HG02588 (cell line): ENCODE measurements at regions not wholly inside any gene's neighbourhood (a gene's known extent, or its start where the extent isn't known, plus 50 kb on each side); places are given as distances from the start of the nearest gene placed in this dataset.

Experiments used
- ATAC-seq: cut with Tn5 transposase; IDR thresholded peaks from one replicate; pipeline ENCODE4 v1.9.1; 2021; ENCODE audit warnings: mild to moderate bottlenecking, moderate library complexity; ENCODE audit not compliant: unreplicated experiment

DNA sequence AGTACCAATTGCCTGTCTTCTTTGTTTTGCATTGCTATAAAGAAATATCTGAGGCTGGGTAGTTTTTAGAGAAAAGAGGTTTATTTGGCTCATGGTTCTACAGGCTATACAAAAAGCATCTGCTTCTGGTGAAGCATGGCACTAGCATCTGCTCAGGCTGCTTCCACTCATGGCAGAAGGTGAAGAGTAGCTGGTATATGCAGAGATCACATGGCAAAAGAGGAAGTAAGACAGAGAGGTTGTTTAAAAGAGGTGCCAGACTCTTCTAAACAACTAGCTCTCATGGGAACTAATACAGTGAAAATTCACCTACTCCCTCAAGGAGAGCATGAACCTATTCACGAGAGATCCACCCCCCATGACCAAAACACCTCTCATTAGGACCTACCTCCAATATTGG lies 56.7 kb upstream of the GUCA2B start:
- ATAC-seq, result no peak

- ATAC-seq, result no peak
These were observed 64.0 kb upstream of the GUCA2B start for GRCh38 chr1:42089246-42089645.

DNA sequence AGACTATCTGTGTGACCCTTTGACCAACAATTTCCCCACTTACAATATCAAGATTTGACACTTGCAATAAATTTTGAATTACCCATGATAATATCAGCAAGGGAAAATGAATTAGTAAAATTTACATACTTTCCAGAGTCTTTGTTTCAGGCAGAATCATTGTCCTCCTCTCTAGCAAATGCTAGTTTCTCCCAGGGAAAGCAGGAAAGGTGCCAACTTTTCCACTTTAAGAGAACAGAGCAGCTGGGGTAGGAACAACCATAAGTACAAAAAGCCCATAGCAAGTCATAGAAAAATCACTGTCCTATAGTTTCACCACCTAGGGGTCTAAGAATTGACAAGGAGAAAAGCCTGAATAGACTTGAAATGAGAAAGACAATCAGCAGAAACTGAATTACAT lies 67.1 kb upstream of the GUCA2B start:
- no peak for ATAC-seq

- ATAC-seq, result no peak
These were observed 67.6 kb upstream of the GUCA2B start for GRCh38 chr1:42085596-42085995.

DNA sequence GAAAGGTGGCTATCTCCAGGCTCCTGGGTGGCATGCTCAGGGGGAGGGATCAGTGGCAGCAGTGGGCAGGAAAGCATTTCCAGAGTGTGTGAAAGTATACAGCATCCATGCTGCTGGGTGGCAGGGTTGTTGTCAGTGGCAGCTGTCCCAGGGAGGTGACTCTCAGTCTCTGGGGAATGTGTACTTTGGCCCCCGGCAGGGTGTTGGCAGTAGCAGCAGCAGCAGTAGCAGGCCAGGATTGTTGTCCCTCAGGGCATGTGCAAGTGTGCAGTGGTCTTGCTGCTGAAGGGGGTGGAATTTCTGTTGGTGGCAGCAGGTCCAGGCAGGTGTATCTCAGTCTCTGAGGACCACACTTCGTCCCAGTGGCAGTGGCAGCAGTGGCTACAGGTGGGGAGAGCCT lies 71.7 kb upstream of the GUCA2B start:
- ATAC-seq, result no peak

DNA sequence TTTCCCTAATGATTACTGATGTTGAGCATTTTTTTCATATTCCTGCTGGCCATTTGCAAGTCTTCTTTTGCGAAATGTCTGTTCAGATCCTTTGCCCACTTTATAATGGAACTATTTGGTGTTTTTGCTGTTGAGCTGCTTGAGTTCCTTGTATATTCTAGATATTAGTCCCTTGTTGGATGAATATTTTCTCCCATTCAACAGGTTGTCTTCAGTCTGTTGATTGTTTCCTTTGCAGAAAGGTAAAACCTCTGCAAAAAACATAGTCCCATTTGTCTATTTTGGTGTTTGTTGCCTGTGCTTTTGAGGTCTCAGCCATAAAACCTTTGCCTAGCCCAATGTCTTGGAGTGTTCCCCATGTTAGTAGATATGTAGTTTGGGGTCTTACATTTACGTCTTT lies 78.0 kb upstream of the GUCA2B start:
- no peak for ATAC-seq

DNA sequence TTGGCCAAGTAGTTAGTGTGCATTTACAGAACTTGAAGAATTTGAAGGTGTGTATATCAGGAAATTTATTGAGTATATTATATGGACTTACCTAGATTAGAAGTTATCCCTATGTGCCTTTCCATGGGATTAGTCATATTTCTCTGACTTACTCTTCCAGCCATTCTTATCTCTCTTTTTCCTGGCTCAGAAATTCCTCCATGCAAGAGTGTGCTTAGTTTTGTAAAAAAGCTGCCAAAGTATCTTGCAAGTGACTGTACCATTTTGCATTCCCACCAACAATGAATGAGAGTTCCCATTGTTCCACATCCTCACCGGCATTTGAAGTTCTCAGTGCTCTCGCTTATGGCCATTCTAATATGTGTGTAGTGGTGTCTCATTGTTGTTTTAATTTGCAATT lies 82.2 kb upstream of the GUCA2B start:
- no peak for ATAC-seq

DNA sequence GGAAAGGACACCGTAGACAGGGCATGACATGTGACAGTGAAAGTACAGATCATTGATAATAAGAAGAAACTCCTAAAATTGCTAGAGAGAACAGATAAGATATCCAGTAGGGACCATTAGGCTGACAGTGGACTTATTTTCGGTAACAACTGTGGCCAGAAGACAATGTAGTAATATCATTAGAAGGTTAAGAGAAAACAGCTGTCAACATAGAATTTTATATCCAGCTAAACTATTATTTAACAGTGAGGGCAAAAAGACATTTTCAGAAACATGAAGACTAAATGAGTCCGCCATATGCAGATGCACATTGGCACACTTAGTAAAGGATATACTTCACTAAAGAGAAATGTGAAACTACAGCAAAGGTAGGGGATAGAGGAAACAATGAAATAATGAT lies 95.4 kb upstream of the GUCA2B start:
- ATAC-seq, result no peak

- no peak for ATAC-seq
These were observed 96.8 kb upstream of the GUCA2B start for GRCh38 chr1:42056460-42056859.

DNA sequence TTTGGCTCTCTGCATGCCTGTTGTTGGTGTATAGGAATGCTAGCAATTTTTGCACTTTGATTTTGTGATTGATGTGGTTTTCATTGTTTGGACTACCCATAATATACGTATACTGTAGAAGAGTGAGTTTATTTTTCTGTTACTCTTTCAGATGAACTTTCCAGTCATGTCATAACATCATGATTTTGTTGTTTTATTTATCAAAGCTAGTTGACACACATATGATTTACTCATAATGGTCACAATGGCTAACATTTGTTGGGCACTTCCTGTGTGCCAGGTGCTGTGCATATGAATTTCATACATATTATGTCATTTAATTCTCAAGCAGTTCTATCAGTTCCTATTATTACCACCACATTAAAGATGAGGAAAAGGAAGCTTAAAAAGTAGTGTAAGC lies 98.1 kb upstream of the GUCA2B start:
- no peak for ATAC-seq

- ATAC-seq, result no peak
These were observed 101.0 kb upstream of the GUCA2B start for GRCh38 chr1:42052072-42052699.

- ATAC-seq, result no peak
These were observed 105.7 kb upstream of the GUCA2B start for GRCh38 chr1:42047508-42047880.

- no peak for ATAC-seq
These were observed 106.3 kb upstream of the GUCA2B start for GRCh38 chr1:42046761-42047507.

DNA sequence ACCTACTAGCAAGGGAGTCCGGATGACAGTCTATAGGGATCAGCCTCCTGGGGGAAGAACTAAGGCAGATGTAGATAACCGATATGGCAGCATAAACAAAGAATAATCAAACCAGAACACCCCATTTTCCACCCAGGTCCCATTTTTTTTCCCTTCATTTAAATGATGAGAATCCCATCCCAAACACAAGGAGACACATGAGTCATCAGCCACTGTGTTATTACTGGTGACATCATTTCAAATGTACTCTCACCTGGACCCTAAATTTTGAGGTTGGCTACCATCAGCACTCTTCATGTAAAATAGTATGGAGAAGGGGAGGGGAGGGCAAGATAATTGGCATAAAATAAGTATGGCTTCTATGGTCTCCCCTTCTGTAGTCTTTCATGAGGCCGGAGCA lies 108.9 kb upstream of the GUCA2B start:
- no peak for ATAC-seq

DNA sequence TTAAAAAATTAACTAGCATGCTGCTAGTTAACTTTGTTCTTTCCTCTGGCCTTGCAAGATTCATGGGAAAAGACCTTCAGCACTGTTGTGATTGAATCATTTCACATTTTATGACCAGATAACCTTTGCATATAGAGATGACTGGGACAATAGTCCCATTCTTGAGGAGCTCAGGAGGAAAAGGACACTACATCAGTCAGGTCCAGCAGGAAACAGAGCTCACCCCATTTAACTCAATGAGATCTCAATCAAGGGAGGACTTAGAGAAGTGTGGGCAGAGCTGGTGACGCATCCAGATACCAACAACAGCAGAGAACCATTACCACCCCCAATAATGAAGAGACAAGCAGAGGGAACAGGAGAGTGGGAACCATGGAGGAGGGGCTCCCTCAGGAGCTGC lies 109.4 kb upstream of the GUCA2B start:
- ATAC-seq, result no peak

DNA sequence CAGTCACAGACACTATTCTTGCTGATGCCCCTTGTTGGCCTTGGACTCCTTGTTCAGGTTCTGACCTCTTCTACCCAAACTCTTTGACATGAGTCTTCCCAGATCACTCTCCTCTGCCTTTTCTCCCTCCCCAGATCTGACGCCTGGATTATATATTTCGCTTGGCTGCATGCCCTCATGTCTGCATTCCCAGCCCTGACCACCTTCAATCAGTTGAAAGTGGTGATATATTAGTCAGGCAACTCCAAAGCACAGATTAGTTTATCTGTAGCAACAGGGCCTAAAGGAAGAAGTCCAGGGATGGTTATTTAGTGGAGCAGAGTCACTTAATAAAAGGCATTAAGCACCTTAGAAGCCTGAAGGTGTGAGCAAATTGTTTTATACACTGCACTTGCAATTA lies 110.0 kb upstream of the GUCA2B start:
- ATAC-seq, result no peak

GRCh38 chr1:42041031-42041430 lies 112.2 kb upstream of the GUCA2B start:
- no peak for ATAC-seq

DNA sequence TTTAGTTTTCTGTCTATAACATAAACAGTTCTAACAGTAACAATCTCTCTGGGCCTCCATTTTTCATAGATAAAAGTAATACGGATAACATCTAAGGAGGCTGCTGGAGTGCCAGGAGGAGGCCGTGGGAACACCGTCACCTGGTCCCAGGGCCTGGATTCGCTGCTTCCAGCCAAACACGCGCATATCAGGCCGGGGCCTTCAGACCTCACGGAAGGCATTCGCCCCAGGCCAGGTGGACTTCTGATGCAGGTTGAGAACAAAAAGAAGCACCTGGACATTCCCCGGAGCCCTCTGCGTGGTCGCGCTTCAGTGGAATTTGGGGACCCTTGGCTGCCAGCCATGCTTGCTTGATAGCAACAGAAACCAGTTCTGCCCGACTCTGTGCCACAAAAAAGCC lies 113.1 kb upstream of the GUCA2B start:
- ATAC-seq, result no peak

GRCh38 chr1:42038261-42038660 lies 114.9 kb upstream of the GUCA2B start:
- no peak for ATAC-seq

GRCh38 chr1:42037586-42037985 lies 115.6 kb upstream of the GUCA2B start:
- no peak for ATAC-seq

GRCh38 chr1:42037161-42037560 lies 116.0 kb upstream of the GUCA2B start:
- no peak for ATAC-seq

DNA sequence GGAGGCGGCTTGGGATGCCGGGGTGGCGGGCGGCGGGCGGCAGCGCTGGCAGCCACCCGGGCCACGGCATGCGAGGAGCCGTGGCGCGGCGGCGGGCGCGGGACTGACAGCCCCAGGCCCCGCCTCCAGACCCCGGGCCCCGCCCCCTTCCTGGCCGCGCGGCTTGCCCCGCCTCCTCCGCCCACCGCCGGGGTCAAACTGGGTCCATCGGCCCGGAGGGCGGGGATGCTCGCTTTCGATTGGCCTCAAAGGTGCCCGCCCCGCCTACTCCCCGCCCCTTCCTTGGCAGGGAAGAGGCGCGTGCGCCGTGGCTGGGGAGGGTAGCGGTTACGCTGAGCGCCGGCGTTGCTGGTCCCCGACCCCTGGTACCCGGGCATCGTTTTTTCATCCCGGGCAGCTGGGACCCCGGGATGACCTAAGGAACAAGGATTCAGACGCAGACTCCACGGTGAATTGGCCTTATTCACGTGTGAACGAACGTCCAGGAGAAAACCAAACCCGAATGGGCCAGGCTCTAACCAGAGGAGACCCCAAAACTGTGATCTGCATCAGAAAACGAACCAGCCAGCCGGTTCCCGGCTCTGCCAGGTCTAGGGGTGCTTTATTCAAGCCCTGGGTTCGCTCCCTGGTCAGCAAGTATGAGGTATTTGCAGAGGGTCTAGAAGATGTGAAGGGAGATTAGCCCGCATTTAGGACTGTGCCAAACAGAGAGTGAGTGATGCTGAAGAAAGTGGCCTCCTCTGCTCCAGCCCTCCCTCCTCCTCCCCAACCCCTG lies 117.2 kb upstream of the GUCA2B start:
- ATAC-seq, result peak; percentile 90
